Skeletal muscle tissue (tissue), 3 donors: ENCODE measurements at regions not wholly inside any gene's neighbourhood (a gene's known extent, or its start where the extent isn't known, plus 50 kb on each side); places are given as distances from the start of the nearest gene placed in this dataset.
"Not testable (repeated sequence)": the region's sequence is repeated elsewhere in the genome, so short reads cannot be mapped to it uniquely, and the experiment has no call there.

ENCODE experiments used
- H3K27ac ChIP-seq: one replicate; pipeline ENCODE4 v1.7.0; 2013; ENCODE audit warnings: mild to moderate bottlenecking, low read depth, low read length, inconsistent platforms
- H3K27me3 ChIP-seq, 3 donors: one replicate each; pipeline ENCODE4 v1.7.0; 2013; ENCODE audit warnings: low read length in 3 of 3; ENCODE audit not compliant: control insufficient read depth in 3 of 3, insufficient read depth in 3 of 3
- H3K36me3 ChIP-seq, 3 donors: one replicate each; pipeline ENCODE4 v1.7.0; 2013; ENCODE audit warnings: low read length in 3 of 3; ENCODE audit not compliant: control insufficient read depth in 3 of 3, insufficient read depth in 3 of 3
- H3K4me1 ChIP-seq, 3 donors: one replicate each; pipeline ENCODE4 v1.7.0; 2013; ENCODE audit warnings: low read length in 3 of 3, mild to moderate bottlenecking in 3 of 3; ENCODE audit not compliant: control insufficient read depth in 3 of 3, insufficient read depth in 3 of 3
- H3K4me3 ChIP-seq, 3 donors: one replicate each; pipeline ENCODE4 v1.7.0; 2013; ENCODE audit warnings: low read length in 3 of 3
- H3K9ac ChIP-seq, 3 donors: one replicate each; pipeline ENCODE4 v1.7.0; 2013; ENCODE audit warnings: low read length in 3 of 3, mild to moderate bottlenecking in 3 of 3, moderate library complexity in 2 of 3, low read depth in 1 of 3
- H3K9me3 ChIP-seq, 3 donors: one replicate each; pipeline ENCODE4 v1.7.0; 2013; ENCODE audit warnings: low read length in 3 of 3; ENCODE audit not compliant: control insufficient read depth in 3 of 3
- donor health status: Osteomylitis.

GRCh38 chr15:95068701-95069521, 837.5 kb downstream of the MCTP2 start:
- Histone ChIP-seq H3K27me3 (no peaks in the 10 kb centered on the region), H3K27ac (no peak overlapping the region), H3K9me3 (no peaks in the 10 kb centered on the region), H3K36me3 (no peaks in the 10 kb centered on the region), H3K4me1 (peaks cover 0 to 4% (median 0%) of the 10 kb centered on the region in 3 donors), H3K4me3 (no peak overlapping the region), H3K9ac (peak overlapping the region in 1 of 3 donors; percentile 5)

GRCh38 chr15:95075792-95076677, 844.7 kb downstream of the MCTP2 start:
- Histone ChIP-seq H3K27ac (no peak overlapping the region), H3K9me3 (no peaks in the 10 kb centered on the region), H3K4me1 (no peaks in the 10 kb centered on the region), H3K9ac (no peak overlapping the region), H3K36me3 (no peaks in the 10 kb centered on the region), H3K27me3 (no peaks in the 10 kb centered on the region), H3K4me3 (no peak overlapping the region)

- Histone ChIP-seq H3K4me3 (no peak overlapping the region), H3K9me3 (no peaks in the 10 kb centered on the region), H3K27me3 (no peaks in the 10 kb centered on the region), H3K36me3 (no peaks in the 10 kb centered on the region), H3K4me1 (no peaks in the 10 kb centered on the region), H3K9ac (no peak overlapping the region), H3K27ac (no peak overlapping the region)
Observed at GRCh38 chr15:95076678-95076990, 845.3 kb downstream of the MCTP2 start.

GRCh38 chr15:95078003-95078402, 846.6 kb downstream of the MCTP2 start:
- Histone ChIP-seq H3K27ac (no peak overlapping the region), H3K27me3 (no peaks in the 10 kb centered on the region), H3K4me3 (no peak overlapping the region)

GRCh38 chr15:95080228-95080627, 848.9 kb downstream of the MCTP2 start:
- H3K27me3 ChIP-seq, H3K4me1 ChIP-seq, H3K9me3 ChIP-seq, H3K36me3 ChIP-seq, H3K4me3 ChIP-seq, H3K9ac ChIP-seq, H3K27ac ChIP-seq: not testable (repeated sequence)

More at GRCh38 chr15:95078003-95078402, 846.6 kb downstream of the MCTP2 start:
- H3K9ac ChIP-seq, result no peak overlapping the region
- H3K36me3 ChIP-seq, result no peaks in the 10 kb centered on the region
- H3K9me3 ChIP-seq, result no peaks in the 10 kb centered on the region
- no peaks in the 10 kb centered on the region for H3K4me1 ChIP-seq

DNA sequence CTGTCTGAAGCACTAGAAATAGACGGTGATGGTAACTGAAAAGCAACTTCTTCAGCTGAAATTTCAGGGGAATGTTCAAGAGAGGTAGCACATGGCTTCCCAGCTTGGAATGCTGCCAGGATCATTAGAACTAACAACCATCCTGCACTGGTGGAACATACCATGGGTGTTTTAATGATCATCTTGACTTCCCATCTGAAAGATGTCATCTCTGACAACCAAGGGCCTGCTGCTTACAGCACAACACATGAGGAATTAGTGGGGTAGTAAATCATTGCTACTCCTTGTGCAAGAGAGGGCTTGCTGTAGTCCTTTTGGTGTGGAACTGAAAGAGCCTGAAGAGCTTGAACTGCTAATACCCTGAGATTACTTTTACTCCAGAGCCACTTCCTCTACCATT, 853.7 kb downstream of the MCTP2 start:
- H3K4me3 ChIP-seq, result no peak overlapping the region
- H3K27me3 ChIP-seq, result no peaks in the 10 kb centered on the region
- H3K27ac ChIP-seq, result no peak overlapping the region
- no peaks in the 10 kb centered on the region for H3K36me3 ChIP-seq
- no peak overlapping the region for H3K9ac ChIP-seq
- H3K4me1 ChIP-seq, result no peaks in the 10 kb centered on the region
- H3K9me3 ChIP-seq, result no peaks in the 10 kb centered on the region

GRCh38 chr15:95086531-95087252, 855.3 kb downstream of the MCTP2 start:
- H3K9ac ChIP-seq, result no peak overlapping the region
- no peaks in the 10 kb centered on the region for H3K36me3 ChIP-seq
- H3K4me3 ChIP-seq, result no peak overlapping the region
- H3K27me3 ChIP-seq, result no peaks in the 10 kb centered on the region
- no peak overlapping the region for H3K27ac ChIP-seq
- no peaks in the 10 kb centered on the region for H3K4me1 ChIP-seq
- H3K9me3 ChIP-seq, result no peaks in the 10 kb centered on the region

DNA sequence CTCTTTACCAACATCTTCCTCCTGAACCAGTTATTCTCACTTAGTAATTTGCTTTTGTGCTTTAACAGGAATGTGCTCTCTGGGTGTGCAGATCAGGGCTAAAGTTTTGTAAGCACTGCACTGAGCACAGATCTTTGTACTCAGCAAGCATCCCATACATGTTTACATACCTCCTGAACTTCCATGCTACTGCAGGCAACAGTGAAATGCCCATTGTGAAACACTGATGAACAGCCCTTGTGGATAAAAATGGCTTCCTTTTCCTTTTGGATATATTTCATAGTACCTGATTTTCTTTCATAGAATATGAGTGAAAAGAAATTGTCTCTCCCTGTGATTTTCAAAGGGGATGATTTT, 855.9 kb downstream of the MCTP2 start:
- Histone ChIP-seq H3K4me1 (no peaks in the 10 kb centered on the region), H3K4me3 (no peak overlapping the region), H3K9ac (no peak overlapping the region), H3K9me3 (no peaks in the 10 kb centered on the region), H3K27me3 (no peaks in the 10 kb centered on the region), H3K27ac (no peak overlapping the region), H3K36me3 (no peaks in the 10 kb centered on the region)

DNA sequence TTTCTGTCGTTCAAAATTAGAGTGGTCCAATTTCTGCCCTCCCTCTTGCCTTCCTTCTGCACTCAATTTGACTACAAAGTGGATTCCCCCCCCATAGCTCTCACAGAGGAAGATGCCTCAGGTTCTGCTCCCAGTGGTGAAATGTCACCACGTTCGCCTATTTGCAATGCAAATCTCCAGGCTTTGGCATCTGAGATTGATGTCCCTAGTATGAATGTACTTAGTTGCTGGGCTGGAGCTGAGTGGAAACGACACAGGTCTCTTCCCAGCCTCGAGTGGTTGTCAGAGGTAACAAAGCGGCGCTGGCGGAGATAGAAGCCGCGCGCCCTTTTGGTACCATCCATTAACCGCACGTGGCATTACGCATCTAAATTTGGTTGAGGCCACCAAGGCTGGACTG, 860.1 kb downstream of the MCTP2 start:
- no peaks in the 10 kb centered on the region for H3K27me3 ChIP-seq
- no peak overlapping the region for H3K4me3 ChIP-seq
- H3K4me1 ChIP-seq, result no peaks in the 10 kb centered on the region
- H3K9me3 ChIP-seq, result no peaks in the 10 kb centered on the region
- no peaks in the 10 kb centered on the region for H3K36me3 ChIP-seq
- no peak overlapping the region for H3K9ac ChIP-seq
- H3K27ac ChIP-seq, result no peak overlapping the region

DNA sequence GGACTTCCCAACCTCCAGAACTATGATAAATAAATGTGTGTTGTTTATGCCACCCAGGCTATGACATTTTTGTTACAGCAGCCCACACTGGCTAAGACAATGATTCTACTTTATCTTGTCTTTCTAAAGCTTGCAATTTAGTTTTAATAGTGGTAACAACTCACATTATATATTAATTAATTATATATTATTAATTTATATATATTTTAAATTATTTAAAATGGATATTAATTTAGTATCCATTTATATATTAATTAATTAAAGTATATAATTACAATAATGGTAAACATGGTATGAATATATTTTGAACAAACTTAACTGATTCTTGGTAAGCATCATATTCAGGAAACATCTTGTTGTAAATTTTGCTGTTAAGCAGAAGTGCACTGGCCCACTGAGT, 863.9 kb downstream of the MCTP2 start:
- no peak overlapping the region for H3K27ac ChIP-seq
- no peaks in the 10 kb centered on the region for H3K4me1 ChIP-seq
- no peak overlapping the region for H3K4me3 ChIP-seq
- no peak overlapping the region for H3K9ac ChIP-seq
- H3K36me3 ChIP-seq, result no peaks in the 10 kb centered on the region
- H3K27me3 ChIP-seq, result no peaks in the 10 kb centered on the region
- H3K9me3 ChIP-seq, result no peaks in the 10 kb centered on the region
